GM19351 (cell line): ENCODE measurements at regions not wholly inside any gene's neighbourhood (a gene's known extent, or its start where the extent isn't known, plus 50 kb on each side); places are given as distances from the start of the nearest gene placed in this dataset.

Source experiments
- ATAC-seq: cut with Tn5 transposase; IDR thresholded peaks from one replicate; pipeline ENCODE4 v1.9.1; 2021; ENCODE audit warnings: mild to moderate bottlenecking, moderate library complexity; ENCODE audit not compliant: unreplicated experiment

DNA sequence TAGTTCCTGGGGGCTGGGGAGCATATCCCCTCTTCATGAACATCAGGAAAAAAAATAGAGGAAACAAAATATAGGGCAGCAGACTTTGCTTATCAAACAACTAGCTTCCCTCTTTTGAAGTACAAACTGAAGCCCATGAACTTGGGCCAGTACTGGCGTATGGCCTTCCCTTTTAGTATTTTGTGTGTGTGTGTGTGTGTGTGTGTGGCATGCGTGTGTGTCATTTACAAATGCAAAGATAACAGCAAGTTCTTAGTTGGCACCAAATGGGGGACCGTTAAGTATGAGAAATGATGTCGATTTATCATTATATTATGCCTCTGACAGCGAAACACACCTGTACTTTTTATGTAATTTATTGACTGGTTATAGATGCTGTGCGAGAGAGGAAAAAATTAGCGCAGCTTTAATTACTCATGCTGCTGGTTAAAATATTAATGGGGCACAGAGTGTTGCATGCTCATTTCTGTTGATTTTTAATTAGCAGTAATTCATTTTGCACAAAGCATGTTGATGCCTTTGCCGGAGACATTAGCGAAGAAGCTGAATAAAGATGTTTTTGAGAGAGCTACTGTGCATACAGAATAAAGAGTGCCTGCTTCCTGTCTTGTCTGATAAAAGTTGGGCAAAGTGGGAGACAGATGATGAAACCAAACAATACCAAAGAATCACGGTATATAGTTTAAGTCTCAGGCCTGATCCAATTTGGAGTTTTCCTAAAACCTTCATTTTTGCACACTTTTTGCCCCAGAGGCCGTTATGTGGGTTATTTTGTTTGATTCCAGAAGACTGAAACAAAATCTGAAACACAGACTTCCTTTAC, 297.1 kb downstream of the SATB1 start:
- no peak for ATAC-seq

DNA sequence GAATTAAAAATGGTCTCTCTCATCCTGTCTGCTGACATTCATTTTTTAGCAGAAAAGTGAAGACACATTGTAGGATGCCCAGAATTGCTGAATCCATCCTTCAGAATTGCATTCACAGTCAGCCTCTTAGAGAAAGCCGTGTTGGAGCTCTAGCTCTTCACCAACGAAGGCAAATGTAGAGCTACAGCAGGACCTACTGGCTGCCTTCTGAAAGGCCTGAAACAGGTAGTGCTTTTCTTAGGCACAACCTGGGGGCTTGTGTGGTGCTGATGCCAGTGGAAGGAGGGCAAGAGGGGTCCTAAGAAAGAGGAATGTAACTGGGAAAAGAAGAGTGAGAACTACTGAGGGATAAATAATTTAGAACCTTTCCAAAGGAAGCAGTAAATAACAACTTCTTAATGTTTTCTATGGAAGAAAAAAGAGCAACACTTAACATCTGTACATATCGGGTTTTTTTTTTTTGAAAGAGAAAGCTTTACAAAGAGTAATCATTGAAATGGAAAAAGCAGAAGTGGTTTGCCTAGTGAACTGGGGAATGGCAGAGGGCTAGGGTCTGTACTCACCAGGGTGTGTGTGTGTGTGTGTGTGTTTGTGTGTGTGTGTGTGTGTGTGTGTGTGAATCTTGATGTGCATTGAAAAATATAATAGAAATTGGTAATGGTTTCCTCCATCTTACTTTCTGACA, 297.8 kb downstream of the SATB1 start:
- peak; percentile 94 for ATAC-seq

DNA sequence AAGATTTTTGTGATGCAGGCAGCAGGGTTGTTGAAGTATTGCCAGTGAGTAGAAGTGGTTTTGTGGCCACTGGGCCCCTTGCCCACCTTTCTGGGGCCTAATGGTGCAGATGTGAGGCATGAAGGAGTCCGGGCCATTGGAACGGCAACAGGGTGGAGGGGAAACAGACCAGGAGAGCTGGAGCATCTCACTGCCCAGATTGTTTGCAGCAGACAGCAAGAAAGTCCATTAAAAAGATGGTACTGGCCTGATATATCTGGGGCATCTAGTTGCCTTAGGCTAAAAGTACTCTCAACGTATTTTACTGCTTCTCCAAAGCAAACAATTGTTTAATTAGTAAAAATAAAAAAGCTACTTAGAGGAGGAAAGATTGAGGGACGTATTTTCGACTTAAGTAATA, 298.4 kb downstream of the SATB1 start:
- no peak for ATAC-seq

DNA sequence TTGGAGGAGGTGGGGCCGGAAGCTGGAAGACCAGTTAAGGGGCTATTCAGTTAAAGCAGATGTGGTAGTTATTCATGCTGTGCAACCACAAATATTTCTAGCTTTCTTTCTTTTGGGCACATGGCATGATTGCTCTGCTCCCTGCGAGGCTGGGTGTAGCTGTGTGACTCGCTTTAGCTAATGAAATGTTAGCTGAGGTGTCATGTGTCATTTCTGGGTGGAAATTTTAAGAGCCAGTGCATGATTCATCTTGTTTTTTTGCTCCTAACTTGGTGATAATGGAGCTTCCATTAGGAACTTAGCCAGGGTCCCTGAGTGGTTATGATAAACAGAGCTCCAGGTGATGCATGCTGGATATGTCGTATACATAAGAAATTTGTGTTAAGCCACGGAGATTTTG, 300.6 kb downstream of the SATB1 start:
- ATAC-seq, result no peak

DNA sequence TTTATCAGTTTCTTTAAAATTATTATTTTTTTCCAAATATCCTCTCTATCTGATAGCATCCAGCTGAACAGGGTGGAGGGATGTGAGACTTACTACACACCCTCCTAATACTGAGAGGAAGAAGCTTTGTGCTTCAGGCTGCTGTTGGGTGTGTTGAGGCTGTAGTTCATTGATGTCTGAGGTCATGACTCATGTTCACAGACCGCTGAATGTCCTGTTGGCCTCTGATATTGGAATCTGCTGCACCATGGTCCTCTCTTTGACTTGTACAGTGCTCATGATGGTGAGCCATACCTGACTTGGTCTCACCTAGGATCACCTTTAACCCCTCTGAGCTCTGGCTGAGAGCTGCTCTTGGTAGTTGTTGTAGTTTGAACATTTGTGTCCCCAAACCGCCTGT, 302.9 kb downstream of the SATB1 start:
- ATAC-seq, result no peak

DNA sequence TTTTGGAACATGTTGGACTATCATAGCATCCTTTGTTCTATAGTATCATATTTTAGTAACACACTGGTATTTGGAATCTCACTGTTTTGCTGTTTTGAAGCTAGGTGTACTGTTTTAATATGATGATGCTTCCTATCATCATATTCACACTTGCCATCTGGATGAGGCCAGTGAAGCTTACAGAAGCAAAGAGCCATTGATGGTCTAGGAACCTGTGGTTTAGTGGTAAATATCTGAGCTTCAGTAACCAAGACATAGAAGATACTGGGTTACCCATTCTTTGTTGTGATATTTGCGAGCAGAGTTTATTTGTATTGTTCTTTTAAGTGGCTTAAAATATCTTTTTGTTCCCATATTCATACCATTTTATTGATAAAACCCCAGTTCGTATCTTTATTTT, 304.1 kb downstream of the SATB1 start:
- no peak for ATAC-seq

DNA sequence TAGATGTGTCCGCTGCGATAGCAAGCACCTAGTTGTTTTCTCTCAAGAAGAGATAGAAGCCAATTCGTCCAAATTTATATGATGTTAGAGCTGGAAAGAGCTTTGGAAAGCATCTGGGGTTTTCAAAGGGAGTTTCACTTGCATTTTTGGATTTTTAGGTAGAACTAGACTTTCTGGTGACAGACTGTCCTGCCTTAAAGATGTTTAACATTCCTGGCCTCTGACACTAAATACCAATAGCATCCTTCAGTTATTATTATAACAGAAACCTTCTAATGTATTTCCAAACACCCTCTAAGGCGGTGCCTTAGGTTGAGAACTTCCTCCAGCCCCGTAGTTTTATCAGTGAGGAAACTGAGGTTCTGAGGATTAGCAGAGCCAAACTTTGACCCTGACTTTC, 305.3 kb downstream of the SATB1 start:
- ATAC-seq, result no peak

DNA sequence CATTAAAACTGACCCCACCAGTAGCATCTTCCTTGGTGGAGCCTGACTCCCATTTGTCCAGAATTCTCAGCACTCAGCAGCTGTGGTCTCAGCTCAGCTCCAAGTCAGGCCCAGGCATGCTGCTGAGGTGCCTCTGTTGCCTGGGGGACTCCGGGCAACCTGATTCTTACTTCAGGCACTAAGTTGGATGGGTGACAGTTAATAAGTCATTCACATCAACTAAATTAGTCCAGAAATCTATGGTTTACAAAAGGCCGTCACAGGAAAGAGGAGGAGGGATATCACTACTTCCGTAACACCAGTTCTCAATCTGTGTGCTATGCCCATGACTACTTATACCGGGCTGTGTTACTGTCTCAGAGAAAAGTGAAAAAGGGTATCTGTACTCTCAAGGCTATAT, 310.2 kb downstream of the SATB1 start:
- ATAC-seq, result no peak

DNA sequence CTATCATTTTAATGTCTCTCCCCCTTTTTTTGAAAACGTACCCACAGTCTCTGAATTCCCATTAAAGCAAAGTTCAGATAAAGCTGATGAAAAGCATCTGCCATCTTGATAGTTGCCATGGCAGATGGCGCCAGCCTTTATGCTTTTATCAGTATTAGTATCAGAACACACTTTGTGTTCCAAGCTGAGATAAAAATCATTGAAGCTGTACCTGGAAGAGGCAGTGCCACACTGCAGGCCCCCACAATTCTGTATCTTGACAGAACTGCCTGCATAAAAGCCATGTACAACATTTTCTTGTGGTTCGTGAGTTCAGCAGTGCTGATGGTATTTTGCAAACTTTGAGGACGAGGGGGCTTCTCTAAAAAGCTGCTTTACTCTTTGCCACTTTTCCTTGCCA, 311.7 kb downstream of the SATB1 start:
- no peak for ATAC-seq

DNA sequence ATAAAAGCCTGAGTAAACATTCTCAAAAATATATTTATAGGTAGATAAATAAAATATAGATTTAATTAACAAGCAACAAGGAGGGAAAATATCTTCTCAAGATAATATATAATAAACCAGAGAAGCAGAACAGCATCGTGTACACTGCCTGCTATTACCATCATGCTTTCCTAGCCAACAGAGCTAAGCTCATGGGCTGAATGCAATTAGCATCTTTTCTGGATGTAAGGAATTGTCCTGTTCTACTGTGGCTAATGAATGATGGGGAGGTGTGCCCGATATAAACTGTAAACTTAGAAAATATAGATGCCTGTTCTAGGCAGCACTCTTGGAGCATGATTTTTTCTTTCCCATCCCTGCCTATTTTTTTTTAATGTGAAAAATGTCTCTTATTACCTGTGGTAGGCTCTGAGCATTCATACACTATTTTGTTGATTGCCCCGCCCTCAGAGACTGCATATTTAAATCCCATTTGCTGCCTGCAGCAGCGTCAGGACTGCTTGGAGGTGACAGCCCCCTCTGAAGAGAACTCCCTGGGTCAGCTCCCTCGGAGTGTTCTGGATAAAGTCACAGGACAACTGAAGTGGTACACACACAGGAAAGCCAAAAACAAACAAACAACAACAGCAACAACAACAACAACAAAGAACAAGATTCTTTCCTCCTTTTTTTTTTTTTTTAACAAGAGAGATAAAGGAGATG, 312.3 kb downstream of the SATB1 start:
- no peak for ATAC-seq

DNA sequence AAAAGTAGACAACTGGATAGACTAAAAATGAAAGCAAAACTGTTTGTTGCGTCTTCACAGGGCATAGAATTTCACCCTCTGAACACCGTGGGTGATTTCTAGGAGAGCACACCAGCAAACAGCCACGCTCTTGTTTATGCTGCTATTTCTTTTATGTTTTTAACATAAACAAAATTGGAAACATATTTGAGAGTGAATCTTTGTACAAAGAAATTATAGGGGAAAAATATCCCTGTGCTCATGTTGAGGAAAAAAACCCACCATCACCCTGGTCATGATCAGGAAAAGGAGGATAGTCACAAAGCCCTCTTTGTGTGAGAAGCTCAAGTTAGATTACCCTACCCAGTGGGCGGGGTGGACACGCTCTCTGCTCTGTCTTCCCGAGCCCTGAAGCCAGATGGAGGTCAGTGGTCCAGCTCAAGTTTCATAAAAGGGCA, 313.3 kb downstream of the SATB1 start:
- ATAC-seq, result peak; percentile 90

DNA sequence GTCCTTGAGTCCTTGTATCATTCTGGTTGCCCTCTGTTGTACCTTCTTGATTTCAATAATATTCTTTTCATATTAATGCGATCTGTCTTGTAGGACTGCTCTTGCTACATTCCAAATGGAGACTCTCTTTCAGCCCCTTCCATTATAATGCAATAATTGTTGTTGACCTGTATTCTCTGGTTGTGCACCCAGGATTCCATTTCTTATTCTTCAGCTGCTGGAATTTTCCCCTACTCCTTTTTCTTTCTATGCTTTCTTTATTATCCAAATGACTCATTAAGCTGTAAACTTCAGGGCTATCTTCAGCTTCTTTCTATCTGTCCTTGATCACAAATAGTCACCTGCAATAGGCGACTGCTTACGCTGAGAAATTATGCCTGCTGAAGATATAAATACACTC, 321.5 kb downstream of the SATB1 start:
- no peak for ATAC-seq

DNA sequence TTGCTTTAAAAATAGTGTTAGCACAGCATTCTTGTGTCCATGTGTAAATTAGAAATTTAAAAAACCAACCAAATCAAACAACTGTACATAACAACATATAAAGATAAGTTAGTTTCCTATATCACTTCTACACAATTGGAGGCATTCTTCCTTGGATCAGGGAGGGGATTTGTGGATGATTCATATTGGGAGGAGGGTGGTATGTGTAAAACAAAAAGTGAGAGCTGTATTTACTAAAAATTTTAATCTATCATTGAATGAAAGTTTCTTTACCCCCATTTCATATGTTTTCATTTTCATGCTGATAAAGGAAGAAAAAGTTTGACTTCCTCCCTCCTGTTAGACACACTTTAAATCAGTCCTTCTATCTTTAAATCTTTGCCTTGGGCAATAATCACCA, 325.0 kb downstream of the SATB1 start:
- ATAC-seq, result no peak

DNA sequence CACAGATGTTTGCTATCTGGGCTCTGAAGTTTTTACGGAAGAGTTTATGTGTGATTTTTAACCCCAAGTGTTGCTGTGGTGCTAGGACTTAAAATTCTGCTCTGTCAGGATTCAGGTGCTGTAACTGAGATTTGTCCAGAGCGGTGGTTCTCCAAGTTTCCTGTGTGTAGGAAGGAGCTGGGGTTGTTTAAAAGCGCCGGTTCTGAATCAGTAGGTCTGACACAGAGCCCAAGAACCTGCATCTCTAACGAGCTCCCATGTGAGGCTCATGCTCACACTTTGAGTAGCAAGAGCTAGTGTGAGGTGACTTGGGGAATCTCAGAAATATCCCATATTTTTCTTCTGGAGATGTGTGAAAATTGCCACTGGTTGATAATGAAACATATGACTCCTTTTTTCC, 325.5 kb downstream of the SATB1 start:
- ATAC-seq, result no peak

DNA sequence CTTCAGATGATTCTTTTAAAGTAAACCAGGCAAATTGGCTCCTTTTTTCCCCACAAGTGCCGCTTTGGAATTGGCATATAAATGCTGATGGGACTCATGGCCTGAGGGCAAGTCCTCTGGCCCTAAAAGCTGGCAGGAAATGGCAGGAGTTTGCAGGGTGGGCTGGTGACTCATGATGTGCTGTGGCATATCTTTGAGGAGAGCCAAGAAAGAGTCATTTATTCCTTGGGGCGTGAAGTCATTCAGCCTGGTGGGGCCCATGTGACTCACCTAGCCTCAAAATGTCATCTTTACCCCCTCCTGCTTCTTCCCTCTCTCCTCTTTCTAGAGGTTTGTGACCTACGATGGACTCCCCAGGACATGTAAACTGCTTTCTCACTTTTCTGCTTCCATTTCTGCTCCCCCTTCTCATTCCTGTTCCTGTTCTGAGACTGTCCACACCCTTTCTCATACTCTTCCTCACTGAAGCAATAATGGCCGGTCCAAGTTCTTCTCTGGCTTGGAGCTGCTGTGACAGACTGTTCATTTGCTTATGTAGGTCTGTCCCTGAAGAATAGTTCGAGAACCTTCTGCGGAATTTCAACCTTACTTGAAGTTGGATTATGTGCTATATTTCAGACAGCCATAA, 326.1 kb downstream of the SATB1 start:
- no peak for ATAC-seq

DNA sequence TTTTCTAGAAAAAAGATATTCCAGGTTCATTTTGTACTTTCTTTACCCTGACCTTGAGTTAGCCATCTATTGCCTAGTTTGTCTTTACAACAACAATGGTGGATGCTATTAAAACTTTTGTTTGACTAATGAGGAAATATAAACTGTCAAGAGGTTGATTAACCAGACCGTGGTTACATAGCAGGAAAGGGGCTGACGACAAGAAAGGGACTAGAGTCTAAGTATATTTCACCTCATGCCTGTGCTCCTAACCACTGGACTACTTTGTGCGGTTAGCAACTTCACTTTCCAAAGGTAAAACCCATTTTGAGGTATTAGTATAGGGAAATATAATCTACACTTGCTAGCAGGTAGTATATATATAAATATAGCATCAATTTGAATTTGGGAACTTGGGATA, 327.1 kb downstream of the SATB1 start:
- no peak for ATAC-seq

DNA sequence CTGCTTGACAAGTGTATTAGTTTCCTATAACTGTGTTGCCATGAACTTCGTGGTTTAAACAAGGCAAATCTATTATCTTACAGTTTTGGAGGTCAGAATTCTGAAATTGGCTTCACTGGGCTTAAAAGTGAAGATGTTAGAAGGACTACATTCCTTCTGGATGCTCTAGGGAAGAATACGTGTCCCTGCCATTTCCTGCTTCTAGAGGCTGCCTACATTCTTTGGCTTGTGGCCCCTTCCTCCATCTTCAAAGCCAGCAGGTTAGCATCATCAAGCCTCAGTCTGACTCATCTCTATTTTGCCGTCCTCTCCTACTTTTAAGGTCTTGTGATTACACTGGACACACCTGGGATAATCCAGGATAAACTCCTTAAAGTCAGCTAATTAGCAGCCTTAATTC, 327.7 kb downstream of the SATB1 start:
- no peak for ATAC-seq

DNA sequence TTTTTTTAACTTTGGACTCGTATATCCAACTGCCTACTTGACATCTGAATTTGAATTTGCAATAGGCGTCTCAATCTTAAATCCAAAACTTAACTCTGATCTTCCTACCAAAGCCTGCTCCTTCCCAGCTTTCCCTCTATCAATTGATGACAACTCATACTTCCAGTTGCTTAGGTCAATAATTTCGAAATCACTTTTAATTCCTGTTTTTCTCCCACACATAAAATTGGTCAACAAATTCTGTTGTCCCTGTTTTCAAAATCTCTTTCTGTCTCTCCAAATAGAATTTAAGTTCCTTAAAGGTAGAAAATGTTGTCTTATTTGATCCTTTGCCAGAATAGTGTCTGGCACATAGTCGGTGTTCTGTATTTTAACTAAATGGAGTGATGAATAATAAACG, 332.4 kb downstream of the SATB1 start:
- ATAC-seq, result no peak

DNA sequence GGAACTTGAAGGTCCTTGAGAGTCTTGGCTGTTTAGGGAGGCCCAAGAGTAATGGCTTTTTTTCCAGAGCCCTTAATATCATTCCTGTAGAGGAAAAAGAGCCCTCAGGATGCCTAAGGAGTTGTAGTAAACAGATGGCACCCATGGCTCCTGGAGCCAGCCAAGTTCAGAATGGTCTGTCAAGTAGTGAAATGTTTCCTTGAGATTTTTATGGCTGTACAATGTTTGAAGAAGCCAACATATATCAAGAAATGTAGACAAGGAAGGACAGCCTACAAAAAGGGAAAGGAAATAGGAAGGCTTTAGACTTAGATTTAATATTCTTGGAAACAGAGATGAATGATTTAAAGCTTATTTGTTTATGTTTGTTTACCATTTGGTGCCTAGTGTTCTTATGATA, 334.8 kb downstream of the SATB1 start:
- no peak for ATAC-seq

DNA sequence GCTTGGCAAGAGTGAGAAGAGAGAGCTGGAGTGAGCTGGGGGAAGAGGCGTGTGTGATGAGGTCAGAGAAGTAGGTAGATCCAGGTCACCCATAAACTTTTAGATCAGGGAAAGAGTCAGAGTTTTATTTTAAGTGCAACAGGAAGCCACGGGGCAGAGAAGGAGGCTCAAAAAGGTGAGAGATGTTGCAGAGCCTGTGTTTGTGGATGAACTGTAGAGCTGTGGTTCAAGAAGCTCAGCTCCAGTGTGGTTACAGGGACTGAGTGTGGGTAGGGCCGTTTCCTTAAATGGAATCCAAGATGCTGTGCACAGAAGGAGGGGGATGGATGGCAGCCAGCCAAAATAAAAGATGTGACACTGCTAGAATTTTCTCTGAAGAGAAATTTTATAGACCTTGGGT, 337.2 kb downstream of the SATB1 start:
- ATAC-seq, result no peak

DNA sequence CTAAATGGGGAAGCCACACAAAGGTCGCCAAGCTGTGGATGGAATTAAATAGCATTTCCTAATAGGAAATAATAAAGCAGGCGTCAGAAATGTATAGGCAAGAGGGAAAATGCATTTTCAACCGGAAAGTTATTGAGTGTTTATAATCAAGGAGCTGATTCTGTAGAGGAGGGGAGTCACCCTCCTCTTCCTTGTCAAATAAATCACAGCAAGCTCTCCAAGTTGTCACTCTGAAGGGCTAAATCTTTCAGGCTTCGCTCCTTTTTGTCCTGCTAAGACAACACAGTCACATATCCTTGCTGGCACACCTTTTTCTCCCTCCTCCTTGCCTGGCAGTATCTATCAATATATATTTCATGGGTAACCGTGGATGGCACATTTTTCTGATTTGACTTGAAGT, 338.4 kb downstream of the SATB1 start:
- ATAC-seq, result no peak

DNA sequence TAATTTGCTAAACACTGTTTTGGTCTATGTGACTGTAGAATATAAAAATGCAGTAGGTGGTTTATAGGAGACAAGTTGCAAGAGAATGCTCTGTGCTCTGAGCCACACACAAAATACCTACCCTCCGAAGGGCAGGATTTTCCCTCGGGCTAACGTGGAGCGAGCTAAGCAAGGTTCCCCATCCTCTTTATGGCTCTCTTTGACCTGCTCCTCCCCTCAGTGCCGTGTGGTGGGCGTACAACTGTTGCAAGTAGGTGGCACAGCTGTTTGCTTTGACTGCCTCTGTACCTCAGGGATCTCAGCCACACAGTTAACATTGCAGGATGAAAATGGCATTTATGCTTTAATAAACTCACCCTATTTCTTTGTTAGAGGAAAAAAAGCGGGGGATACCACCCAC, 339.1 kb downstream of the SATB1 start:
- ATAC-seq, result no peak
